Ectodermal cell (in vitro differentiated cells): ENCODE measurements at regions not wholly inside any gene's neighbourhood (a gene's known extent, or its start where the extent isn't known, plus 50 kb on each side); places are given as distances from the start of the nearest gene placed in this dataset.
"Not testable (repeated sequence)": the region's sequence is repeated elsewhere in the genome, so short reads cannot be mapped to it uniquely, and the experiment has no call there.

Experiments used
- H3K27ac ChIP-seq: 2 replicates; pipeline ENCODE4 v1.7.0; 2013; ENCODE audit warnings: mild to moderate bottlenecking, low read depth, low read length; ENCODE audit not compliant: insufficient read depth, poor library complexity, severe bottlenecking
- H3K27me3 ChIP-seq: 2 replicates; pipeline ENCODE4 v1.7.0; 2013; ENCODE audit warnings: mild to moderate bottlenecking, low read length; ENCODE audit not compliant: insufficient read depth, control insufficient read depth, poor library complexity, severe bottlenecking
- H3K36me3 ChIP-seq: one replicate; pipeline ENCODE4 v1.7.0; 2013; ENCODE audit warnings: low read length; ENCODE audit not compliant: control insufficient read depth, insufficient read depth
- H3K4me1 ChIP-seq: one replicate; pipeline ENCODE4 v1.7.0; 2013; ENCODE audit warnings: low read length; ENCODE audit not compliant: control insufficient read depth, insufficient read depth
- H3K4me3 ChIP-seq: 2 replicates; pipeline ENCODE4 v1.7.0; 2013; ENCODE audit warnings: low read depth, low read length, control low read depth; ENCODE audit not compliant: insufficient read depth
- H3K9me3 ChIP-seq: 2 replicates; pipeline ENCODE4 v1.7.0; 2013; ENCODE audit warnings: mild to moderate bottlenecking, low read length, moderate library complexity; ENCODE audit not compliant: control insufficient read depth
- WGBS, 2 experiments: methylation state at CpG; one replicate each; pipeline ENCODE4 v1.1.7; 2013; ENCODE audit warnings: missing lambda C conversion rate in 2 of 2; 5-methylcytosine and 5-hydroxymethylcytosine counted together

DNA sequence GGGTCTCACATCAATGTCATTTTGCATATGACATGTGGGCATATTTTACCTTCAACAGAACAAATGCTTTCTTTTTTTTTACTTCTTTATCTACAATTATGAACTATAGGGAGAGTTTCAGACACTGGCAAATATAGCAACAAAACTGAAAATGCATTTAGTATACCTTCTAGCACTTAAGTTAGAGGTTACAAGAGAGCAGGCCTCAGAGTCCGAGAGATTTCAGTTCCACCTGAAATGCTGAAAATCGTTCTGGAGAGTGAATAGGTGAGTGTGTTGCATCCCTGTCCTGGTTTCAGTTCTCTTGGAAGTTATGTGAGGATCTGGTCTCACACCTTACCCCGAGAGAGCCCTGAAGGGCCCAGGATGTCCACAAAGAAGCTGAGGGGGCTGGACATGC, 337.8 kb upstream of the FRG1 start:
- not testable (repeated sequence) for H3K9me3 ChIP-seq, H3K27me3 ChIP-seq, H3K4me1 ChIP-seq, H3K4me3 ChIP-seq, H3K36me3 ChIP-seq, H3K27ac ChIP-seq
- 92 to 96% methylated on average over 3 of the region's 3 CpGs for WGBS, 2 experiments

DNA sequence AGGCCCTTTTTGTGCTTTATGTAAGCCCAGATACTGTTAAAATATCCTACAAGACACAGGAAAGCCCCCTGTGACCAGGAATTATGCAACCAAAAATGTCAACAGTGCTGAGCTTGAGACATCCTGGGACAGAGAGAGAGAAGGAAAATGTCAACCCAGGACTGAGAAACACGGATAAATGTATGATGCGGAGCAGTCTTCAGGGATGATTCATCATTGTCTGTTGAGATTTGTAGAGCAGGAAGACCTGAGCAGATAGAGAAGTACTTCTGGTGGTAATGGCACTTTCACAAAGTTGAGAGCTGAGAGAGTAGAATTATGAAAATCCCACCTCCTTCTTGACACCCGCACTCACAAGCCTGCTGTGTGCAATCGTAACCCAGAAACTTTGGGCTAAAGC, 330.1 kb upstream of the FRG1 start:
- 89 to 95% methylated on average over 2 of the region's 4 CpGs for WGBS, 2 experiments
- H3K36me3 ChIP-seq, H3K27ac ChIP-seq, H3K4me1 ChIP-seq, H3K9me3 ChIP-seq, H3K4me3 ChIP-seq, H3K27me3 ChIP-seq: not testable (repeated sequence)

DNA sequence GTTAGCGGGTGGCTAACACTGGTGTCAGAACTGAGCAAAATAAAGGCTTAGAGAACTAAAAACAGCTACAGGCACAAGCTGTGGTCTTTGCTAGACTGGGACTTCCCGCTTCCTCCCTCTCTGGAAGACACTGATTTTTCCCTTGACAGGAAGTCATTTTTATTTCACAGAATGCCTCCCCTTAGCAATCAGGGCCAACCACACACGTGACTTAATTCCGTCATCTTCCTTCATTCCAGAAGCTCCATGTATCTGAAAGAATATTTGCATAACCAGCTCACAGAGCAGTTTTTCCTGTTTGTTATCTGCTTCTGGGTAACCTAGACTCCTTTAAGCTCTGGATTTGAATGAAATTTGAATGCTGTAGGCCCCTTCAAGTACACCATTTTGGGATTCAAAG, 327.5 kb upstream of the FRG1 start:
- H3K36me3 ChIP-seq = no peaks in the 10 kb centered on the region
- H3K27ac ChIP-seq = no peak overlapping the region
- H3K9me3 ChIP-seq = no peaks in the 10 kb centered on the region
- 93 to 96% methylated on average over 4 of the region's 4 CpGs for WGBS, 2 experiments
- no peak overlapping the region for H3K4me3 ChIP-seq
- no peaks in the 10 kb centered on the region for H3K4me1 ChIP-seq
- H3K27me3 ChIP-seq = no peaks in the 10 kb centered on the region

DNA sequence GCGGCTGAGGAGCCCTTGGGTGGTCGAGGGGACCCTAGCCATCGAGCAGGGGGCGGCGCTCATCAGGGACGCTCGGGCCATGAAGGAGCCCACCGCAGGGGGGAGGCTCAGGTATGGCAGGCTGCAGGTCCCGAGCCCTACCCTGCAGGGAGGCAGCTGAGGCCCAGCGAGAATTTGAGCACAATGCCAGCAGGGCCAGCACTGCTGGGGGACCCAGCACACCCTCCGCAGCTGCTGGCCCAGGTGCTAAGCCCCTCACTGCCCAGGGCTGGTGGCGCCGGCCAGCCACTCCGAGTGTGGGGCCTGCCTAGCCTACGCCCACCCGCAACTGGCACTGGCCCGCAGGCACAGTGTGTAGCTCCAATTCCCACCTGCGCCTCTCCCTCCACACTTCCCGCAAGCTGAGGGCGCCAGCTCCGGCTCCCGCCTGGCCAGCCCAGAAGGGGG, 325.4 kb upstream of the FRG1 start:
- 94 to 96% methylated on average over 22 of the region's 22 CpGs for WGBS, 2 experiments
- Histone ChIP-seq H3K27me3 (no peaks in the 10 kb centered on the region), H3K9me3 (no peaks in the 10 kb centered on the region), H3K27ac (no peak overlapping the region), H3K4me3 (no peak overlapping the region), H3K36me3 (no peaks in the 10 kb centered on the region), H3K4me1 (no peaks in the 10 kb centered on the region)

DNA sequence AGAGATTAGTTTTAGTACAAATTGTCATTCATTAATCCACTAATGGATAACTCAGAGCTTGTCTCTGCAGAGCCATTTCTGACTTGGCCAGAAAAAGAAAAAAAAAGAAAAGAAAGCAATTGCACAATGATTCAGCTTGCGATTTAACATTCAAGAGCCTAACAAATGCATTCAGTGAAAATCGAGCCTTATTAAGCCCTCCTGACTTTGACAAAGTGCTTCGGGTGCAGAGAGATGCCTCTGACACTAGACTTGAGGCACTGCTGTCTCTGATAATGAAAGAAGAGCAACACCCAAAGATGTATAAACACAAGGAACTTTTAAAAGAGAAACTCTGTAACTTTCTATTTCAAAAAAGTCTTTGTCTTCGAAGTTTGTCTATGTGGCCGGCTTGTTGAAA, 322.9 kb upstream of the FRG1 start:
- WGBS, 2 experiments = 91 to 95% methylated on average over 5 of the region's 5 CpGs
- not testable (repeated sequence) for H3K27me3 ChIP-seq, H3K9me3 ChIP-seq, H3K27ac ChIP-seq, H3K4me3 ChIP-seq, H3K4me1 ChIP-seq, H3K36me3 ChIP-seq

DNA sequence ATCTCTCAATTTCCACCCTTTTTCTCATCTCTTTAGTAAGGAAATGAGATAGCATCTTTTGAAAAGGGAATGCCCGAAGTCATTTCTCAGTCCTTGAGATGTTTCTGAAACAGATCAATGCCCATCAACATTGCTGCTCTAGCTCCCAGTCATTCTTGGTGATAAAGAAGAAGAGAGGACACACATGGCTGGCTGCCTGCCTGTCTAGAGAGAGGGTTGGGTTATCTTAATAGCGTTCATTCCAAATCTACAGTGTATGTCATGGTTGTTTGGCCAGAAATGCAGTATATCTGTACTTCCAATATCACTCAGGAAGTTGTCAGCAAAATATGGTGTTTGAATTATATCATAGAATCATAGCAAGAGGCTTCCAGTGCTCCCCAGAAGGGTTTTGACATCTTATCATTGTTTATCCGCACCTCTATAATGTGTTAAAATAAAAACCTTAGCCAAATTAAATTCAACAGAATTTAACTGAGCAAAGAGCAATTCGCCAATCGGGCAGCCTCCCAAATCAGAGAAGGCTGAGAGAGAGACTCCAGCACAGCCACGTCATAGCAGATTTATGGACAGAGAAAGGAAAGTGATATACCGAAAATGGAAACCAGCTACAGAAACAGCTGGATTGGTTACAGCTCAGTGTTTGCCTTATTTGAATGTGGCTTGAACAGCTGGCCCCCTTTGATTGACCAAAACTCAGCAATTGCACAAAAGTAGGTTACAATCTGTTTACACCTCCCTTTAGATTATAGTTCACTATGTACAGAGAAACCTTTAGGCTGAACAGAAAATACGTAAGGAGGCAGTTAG, 321.0 kb upstream of the FRG1 start:
- not testable (repeated sequence) for H3K4me3 ChIP-seq

DNA sequence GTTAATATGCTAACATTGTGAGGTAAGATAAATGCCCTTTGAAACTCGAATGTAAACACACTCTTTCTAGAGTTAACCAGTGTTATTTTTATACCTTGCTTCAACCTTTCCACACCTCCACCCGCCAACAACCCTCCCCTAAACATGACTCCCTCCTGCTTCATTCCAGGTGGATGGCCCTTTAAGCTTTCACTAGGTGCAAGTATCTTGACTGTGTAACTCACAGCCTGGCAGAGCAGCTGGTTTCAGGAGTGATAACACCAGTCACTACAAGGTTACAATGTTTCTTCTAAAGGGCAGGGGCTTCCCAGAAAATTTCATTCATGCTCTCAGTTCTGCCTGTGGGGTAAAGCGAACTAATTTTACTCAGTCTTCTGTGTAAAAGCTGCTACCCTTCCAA, 318.1 kb upstream of the FRG1 start:
- WGBS, 2 experiments = 78 to 97% methylated on average over 2 of the region's 3 CpGs
- H3K36me3 ChIP-seq, H3K27ac ChIP-seq, H3K9me3 ChIP-seq, H3K4me1 ChIP-seq, H3K27me3 ChIP-seq, H3K4me3 ChIP-seq: not testable (repeated sequence)

More for the DNA sequence above, 321.0 kb upstream of the FRG1 start:
- not testable (repeated sequence) for H3K4me1 ChIP-seq, H3K27ac ChIP-seq, H3K27me3 ChIP-seq, H3K9me3 ChIP-seq, H3K36me3 ChIP-seq
- WGBS, 2 experiments = 94 to 96% methylated on average over 8 of the region's 8 CpGs

DNA sequence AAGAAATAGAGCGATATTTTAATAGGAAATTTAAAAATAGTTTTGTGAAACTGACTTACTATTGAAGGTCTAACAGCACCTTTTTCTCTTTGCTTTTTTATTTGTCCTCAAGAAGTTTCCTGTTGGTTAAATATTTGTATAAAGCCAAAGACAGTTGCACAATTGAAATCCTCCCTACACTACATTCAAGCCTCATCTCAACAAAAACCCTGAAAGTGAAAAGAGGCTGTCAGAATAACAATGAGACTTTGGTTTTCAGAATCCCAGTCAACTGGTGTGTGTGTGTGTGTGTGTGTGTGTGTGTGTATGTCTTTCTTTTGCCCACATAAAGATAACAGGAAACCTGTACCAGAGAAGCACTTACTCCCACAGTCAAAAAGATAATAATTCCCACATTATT, 313.6 kb upstream of the FRG1 start:
- not testable (repeated sequence) for H3K36me3 ChIP-seq, H3K27ac ChIP-seq, H3K4me1 ChIP-seq, H3K27me3 ChIP-seq, H3K9me3 ChIP-seq, H3K4me3 ChIP-seq
- WGBS, 2 experiments = 25 to 58% methylated on average over 1 of the region's 1 CpG

DNA sequence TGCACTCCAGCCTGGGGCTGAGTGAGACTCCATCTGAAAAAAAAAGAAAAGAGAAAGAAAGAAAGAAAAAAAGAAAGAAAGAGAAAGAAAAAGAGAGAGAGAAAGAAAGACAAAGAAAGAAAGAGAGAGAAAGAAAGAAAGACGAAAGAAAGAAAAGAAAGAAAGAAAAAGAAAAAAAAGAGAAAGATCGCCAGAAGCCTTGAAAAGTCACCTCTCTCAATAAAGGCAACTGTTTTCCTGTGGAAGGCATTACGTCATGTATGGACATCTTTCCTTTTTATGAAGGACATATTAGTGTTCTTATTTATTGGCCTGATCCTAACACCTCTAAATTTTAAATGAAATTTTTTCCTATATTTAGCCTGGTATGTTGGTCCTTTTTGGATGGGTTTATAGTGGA, 310.9 kb upstream of the FRG1 start:
- not testable (repeated sequence) for H3K9me3 ChIP-seq, H3K27ac ChIP-seq, H3K27me3 ChIP-seq, H3K4me1 ChIP-seq, H3K36me3 ChIP-seq, H3K4me3 ChIP-seq
- 85 to 90% methylated on average over 2 of the region's 3 CpGs for WGBS, 2 experiments

DNA sequence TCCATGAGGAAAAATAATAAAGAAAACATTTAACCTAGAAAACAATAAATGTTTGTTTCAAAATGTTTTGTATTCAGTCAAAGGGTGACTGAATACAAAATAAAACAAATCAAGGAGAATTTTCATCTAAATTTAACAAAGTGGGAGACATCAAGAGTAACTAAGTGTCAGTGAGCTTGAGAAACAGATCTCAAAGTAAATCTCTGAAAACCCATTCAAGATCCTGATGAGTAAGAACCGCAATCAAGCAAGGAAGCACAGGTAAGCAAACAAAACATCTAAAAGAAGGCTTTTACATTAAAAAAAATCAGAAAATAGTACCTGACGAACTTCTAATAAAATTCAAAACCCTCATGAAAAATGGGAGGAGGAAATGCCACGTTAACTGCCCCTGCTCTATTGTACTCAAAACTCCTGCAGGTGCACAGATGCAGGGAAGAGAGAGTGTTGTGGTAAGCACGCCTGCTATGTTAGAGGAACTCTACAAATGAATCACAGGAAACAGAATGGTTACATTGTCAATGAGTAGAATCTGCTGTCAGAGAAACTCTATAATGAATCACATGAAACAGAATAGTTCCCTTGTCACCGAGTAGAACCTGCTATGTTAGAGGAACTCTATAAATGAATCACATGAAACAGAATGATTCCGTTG, 309.6 kb upstream of the FRG1 start:
- not testable (repeated sequence) for H3K4me1 ChIP-seq, H3K36me3 ChIP-seq, H3K27me3 ChIP-seq, H3K4me3 ChIP-seq, H3K9me3 ChIP-seq, H3K27ac ChIP-seq
- 85% methylated on average over 4 to 6 of the region's 6 CpGs for WGBS, 2 experiments
